Activated CD8-positive, alpha-beta T cell treated with anti-CD3 and anti-CD28 coated beads for 36 hours (primary cell): ENCODE measurements at regions not wholly inside any gene's neighbourhood (a gene's known extent, or its start where the extent isn't known, plus 50 kb on each side); places are given as distances from the start of the nearest gene placed in this dataset.

Experiments used
- ATAC-seq: fragments of 200-7000 bp; cut with Tn5 transposase; one replicate; pipeline ENCODE4 v1.10.0; 2021; ENCODE audit warnings: mild to moderate bottlenecking, moderate library complexity
- CTCF ChIA-PET: fragments of 350-600 bp; sonication (Branson Sonifier 250); formaldehyde crosslinking; loops from one replicate; lab custom pipeline; 2021; ENCODE audit warnings: antibody characterized with exemption; lab: Charles Lee
- POLR2A ChIA-PET: fragments of 350-600 bp; sonication (Branson Sonifier 250); formaldehyde crosslinking; loops from one replicate; lab custom pipeline; 2021; ENCODE audit warnings: antibody characterized with exemption; lab: Charles Lee
- DNase-seq: peaks from one replicate; pipeline ENCODE4 v3.0.0-alpha.2; 2020
- H3K27ac Mint-ChIP-seq: one replicate; pipeline ENCODE4 v1.8.0; 2021; ENCODE audit warnings: mild to moderate bottlenecking, mixed read lengths
- H3K27me3 Mint-ChIP-seq: one replicate; pipeline ENCODE4 v1.8.0; 2021; ENCODE audit warnings: mixed read lengths
- H3K36me3 Mint-ChIP-seq: one replicate; pipeline ENCODE4 v1.8.0; 2021; ENCODE audit warnings: low read depth, mixed read lengths
- H3K4me1 Mint-ChIP-seq: one replicate; pipeline ENCODE4 v1.8.0; 2021; ENCODE audit warnings: low read depth, mixed read lengths
- H3K4me3 Mint-ChIP-seq: one replicate; pipeline ENCODE4 v1.8.0; 2021; ENCODE audit warnings: mild to moderate bottlenecking, moderate library complexity, mixed read lengths
- H3K9me3 Mint-ChIP-seq: one replicate; pipeline ENCODE4 v1.8.0; 2021; ENCODE audit warnings: mixed read lengths
- CTCF ChIP-seq: fragments of 200-600 bp; IDR thresholded peaks from one replicate; pipeline ENCODE4 v1.8.0; 2022; ENCODE audit warnings: antibody characterized with exemption, mild to moderate bottlenecking
- intact Hi-C: fragments of 100-400 bp; cut with micrococcal nuclease; formaldehyde crosslinking; loops from one replicate; pipeline ENCODE4 v1.10.0; 2022

GRCh38 chr15:98513428-98513986 lies 134.8 kb upstream of the IGF1R start:
- no peaks in the 10 kb centered on the region for H3K27me3 Mint-ChIP-seq
- no peaks in the 10 kb centered on the region for H3K36me3 Mint-ChIP-seq
- POLR2A ChIA-PET = no interaction called here
- H3K4me1 Mint-ChIP-seq = no peaks in the 10 kb centered on the region
- DNase-seq (no peak), ATAC-seq (no peak)
- intact Hi-C loops = no loop called here
- CTCF ChIA-PET = interaction anchor here (1.3 to 2.2 kb wide), 3 partner anchors 10 to 546 kb away, joined by 3 to 7 read pairs (median 4); no protein-coding TSS in a partner anchor
- no peak overlapping the region for H3K27ac Mint-ChIP-seq
- no peak overlapping the region for H3K4me3 Mint-ChIP-seq
- no peaks in the 10 kb centered on the region for H3K9me3 Mint-ChIP-seq
- no peak for TF ChIP-seq CTCF

- CTCF ChIA-PET = interaction anchor here (0.9 to 2.2 kb wide), 4 partner anchors 10 to 561 kb away, joined by 3 to 7 read pairs (median 4); no protein-coding TSS in a partner anchor
These were observed 134.2 kb upstream of the IGF1R start for GRCh38 chr15:98514034-98514622.

GRCh38 chr15:98518823-98519561 lies 129.3 kb upstream of the IGF1R start:
- CTCF ChIA-PET = interaction anchor here (0.6 to 8.3 kb wide), 74 partner anchors 9 to 646 kb away, joined by 3 to 106 read pairs (median 4); partner anchors contain the start of gene IGF1R
- Mint-ChIP-seq H3K4me1 (no peaks in the 10 kb centered on the region), H3K27me3 (peaks cover 2% of the 10 kb centered on the region), H3K27ac (no peak overlapping the region), H3K4me3 (no peak overlapping the region), H3K36me3 (no peaks in the 10 kb centered on the region), H3K9me3 (no peaks in the 10 kb centered on the region)
- intact Hi-C loops = loop anchor here (1.0 kb wide), 1 partner anchor 140 kb away; no protein-coding TSS in a partner anchor
- TF ChIP-seq CTCF = peak; percentile 64
- peak; percentile 83 for ATAC-seq
- DNase-seq = peak; percentile 66
- POLR2A ChIA-PET = no interaction called here

More at GRCh38 chr15:98514034-98514622, 134.2 kb upstream of the IGF1R start:
- no peaks in the 10 kb centered on the region for H3K36me3 Mint-ChIP-seq
- no peak overlapping the region for H3K4me3 Mint-ChIP-seq
- peaks cover 2% of the 10 kb centered on the region for H3K27me3 Mint-ChIP-seq
- DNase-seq (no peak), ATAC-seq (no peak)
- no peak for TF ChIP-seq CTCF
- POLR2A ChIA-PET = no interaction called here
- intact Hi-C loops = no loop called here
- no peaks in the 10 kb centered on the region for H3K9me3 Mint-ChIP-seq
- no peaks in the 10 kb centered on the region for H3K4me1 Mint-ChIP-seq
- no peak overlapping the region for H3K27ac Mint-ChIP-seq

- intact Hi-C loops = loop anchor here (1.0 kb wide), 1 partner anchor 139 kb away; no protein-coding TSS in a partner anchor
- no peaks in the 10 kb centered on the region for H3K36me3 Mint-ChIP-seq
- CTCF ChIA-PET = interaction anchor here (0.6 to 8.3 kb wide), 69 partner anchors 8 to 645 kb away, joined by 3 to 106 read pairs (median 4); partner anchors contain the start of gene IGF1R
- no peak for DNase-seq
- H3K9me3 Mint-ChIP-seq = no peaks in the 10 kb centered on the region
- H3K4me1 Mint-ChIP-seq = no peaks in the 10 kb centered on the region
- no peak overlapping the region for H3K27ac Mint-ChIP-seq
- TF ChIP-seq CTCF = no peak
- POLR2A ChIA-PET = no interaction called here
- peaks cover 2% of the 10 kb centered on the region for H3K27me3 Mint-ChIP-seq
- H3K4me3 Mint-ChIP-seq = no peak overlapping the region
- ATAC-seq = no peak
These were observed 128.4 kb upstream of the IGF1R start for GRCh38 chr15:98519767-98520550.
